ENCODE measurements at regions not wholly inside any gene's neighbourhood (a gene's known extent, or its start where the extent isn't known, plus 50 kb on each side); places are given as distances from the start of the nearest gene placed in this dataset.
A peak's percentile ranks its signal among the peaks of the same experiment; 100 is the strongest.

DNA sequence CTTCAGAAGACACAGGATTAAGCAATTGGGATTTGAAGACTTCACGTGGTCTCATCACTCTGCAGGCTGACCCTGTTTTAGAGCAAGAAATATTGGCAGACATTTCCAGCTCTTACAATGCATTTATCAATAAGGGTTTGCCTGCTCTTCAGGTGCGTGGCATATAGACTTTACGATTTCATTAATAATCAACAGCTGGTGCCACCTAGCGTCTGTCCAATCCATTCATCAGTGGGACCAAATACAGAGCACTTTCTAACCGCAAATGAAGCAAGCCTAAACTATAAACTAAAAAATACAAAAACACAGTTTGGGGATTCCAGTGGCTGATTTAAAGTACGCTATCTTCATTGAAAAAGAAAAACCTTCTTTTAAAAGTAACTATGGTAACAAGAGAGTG, 125.4 kb upstream of the DMD start:
- CTCF ChIA-PET = interaction anchor here (0.9 kb wide), 1 partner anchor 934 kb away, joined by 5 read pairs; no protein-coding TSS in a partner anchor
- no TSS peak for BruUV-seq (replicated peaks)

DNA sequence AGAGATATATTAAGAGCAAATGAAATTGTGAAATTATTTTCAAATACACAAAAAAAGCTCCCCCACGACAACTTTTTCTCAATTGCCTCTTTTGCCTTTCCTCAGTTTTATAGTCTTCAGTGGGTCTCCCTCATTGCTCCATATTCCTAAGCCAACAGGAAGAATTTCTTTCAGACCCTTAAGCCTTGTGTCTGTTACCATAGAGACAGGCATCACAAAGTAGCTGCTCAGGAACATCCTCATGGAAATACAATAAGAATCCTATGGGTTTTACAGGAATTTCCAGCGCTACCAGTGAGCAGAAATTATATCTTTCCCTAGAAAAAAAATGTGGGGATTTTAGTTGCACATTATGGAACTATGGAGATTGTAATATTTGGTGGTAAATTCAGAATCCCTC, 121.9 kb upstream of the DMD start:
- no peaks in the 10 kb centered on the region for H3K4me1 ChIP-seq (ENCODE audit: control insufficient read depth, insufficient read depth, low read length)
- DNase-seq (ENCODE audit: low read depth, low spot score) (no peak), ATAC-seq (no peak)
- no peak overlapping the region for H3K4me3 ChIP-seq (ENCODE audit: low read depth in 2 of 2, low read length in 2 of 2)
- no peaks in the 10 kb centered on the region for H3K9me3 ChIP-seq (ENCODE audit: control insufficient read depth, insufficient read depth, low read depth, low read length)
- no peaks in the 10 kb centered on the region for H3K36me3 ChIP-seq (ENCODE audit: control insufficient read depth, insufficient read depth, low read length)
- no peaks in the 10 kb centered on the region for H3K27me3 ChIP-seq (ENCODE audit: control insufficient read depth, insufficient read depth, low read length)
- in situ Hi-C loops (cut with HindIII; ENCODE audit: low pct_unique_long_range_greater_than_20kb, low sequenced_read_pairs) = no loop called here
- no peak overlapping the region for H3K27ac ChIP-seq (ENCODE audit: low read length)
- no TSS peak for BruUV-seq (replicated peaks)
- ChIA-PET CTCF (no interaction called here), POLR2A (no interaction called here)
- intact Hi-C loops (cut with micrococcal nuclease; ENCODE audit: unreplicated experiment) = no loop called here
- TF ChIP-seq, protein P1, sequence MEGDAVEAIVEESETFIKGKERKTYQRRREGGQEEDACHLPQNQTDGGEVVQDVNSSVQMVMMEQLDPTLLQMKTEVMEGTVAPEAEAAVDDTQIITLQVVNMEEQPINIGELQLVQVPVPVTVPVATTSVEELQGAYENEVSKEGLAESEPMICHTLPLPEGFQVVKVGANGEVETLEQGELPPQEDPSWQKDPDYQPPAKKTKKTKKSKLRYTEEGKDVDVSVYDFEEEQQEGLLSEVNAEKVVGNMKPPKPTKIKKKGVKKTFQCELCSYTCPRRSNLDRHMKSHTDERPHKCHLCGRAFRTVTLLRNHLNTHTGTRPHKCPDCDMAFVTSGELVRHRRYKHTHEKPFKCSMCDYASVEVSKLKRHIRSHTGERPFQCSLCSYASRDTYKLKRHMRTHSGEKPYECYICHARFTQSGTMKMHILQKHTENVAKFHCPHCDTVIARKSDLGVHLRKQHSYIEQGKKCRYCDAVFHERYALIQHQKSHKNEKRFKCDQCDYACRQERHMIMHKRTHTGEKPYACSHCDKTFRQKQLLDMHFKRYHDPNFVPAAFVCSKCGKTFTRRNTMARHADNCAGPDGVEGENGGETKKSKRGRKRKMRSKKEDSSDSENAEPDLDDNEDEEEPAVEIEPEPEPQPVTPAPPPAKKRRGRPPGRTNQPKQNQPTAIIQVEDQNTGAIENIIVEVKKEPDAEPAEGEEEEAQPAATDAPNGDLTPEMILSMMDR (IDR thresholded peaks at IDR 0.05) = no peak
- TF ChIP-seq TCF7L2 (IDR thresholded peaks at IDR 0.05; ENCODE audit: low read depth, low read length) (no peak), POLR2AphosphoS5 (IDR thresholded peaks at IDR 0.05; ENCODE audit: low read depth, low read length) (no peak)

More for the DNA sequence above, 125.4 kb upstream of the DMD start:
- Histone ChIP-seq H3K4me1 (ENCODE audit: control insufficient read depth, insufficient read depth, low read length) (no peaks in the 10 kb centered on the region), H3K27ac (ENCODE audit: low read length) (no peak overlapping the region), H3K9me3 (ENCODE audit: control insufficient read depth, insufficient read depth, low read depth, low read length) (no peaks in the 10 kb centered on the region), H3K4me3 (ENCODE audit: low read depth in 2 of 2, low read length in 2 of 2) (no peak overlapping the region), H3K27me3 (ENCODE audit: control insufficient read depth, insufficient read depth, low read length) (no peaks in the 10 kb centered on the region), H3K36me3 (ENCODE audit: control insufficient read depth, insufficient read depth, low read length) (no peaks in the 10 kb centered on the region)
- no peak for TF ChIP-seq SIN3A (IDR thresholded peaks at IDR 0.05; ENCODE audit: borderline replicate concordance, insufficient read depth, low read depth, low read length)
- TF ChIP-seq TCF7L2 (IDR thresholded peaks at IDR 0.05; ENCODE audit: low read depth, low read length) = no peak
- TF ChIP-seq, protein P1 (IDR thresholded peaks at IDR 0.05) = peak; percentile 57
- POLR2A ChIA-PET = no interaction called here
- in situ Hi-C loops (cut with HindIII; ENCODE audit: low pct_unique_long_range_greater_than_20kb, low sequenced_read_pairs) (no loop called here), intact Hi-C loops (cut with micrococcal nuclease; ENCODE audit: unreplicated experiment) (loop anchor here (5.0 kb wide), 1 partner anchor 804 kb away; no protein-coding TSS in a partner anchor)
- ATAC-seq (no peak), DNase-seq (ENCODE audit: low read depth, low spot score) (no peak)

DNA sequence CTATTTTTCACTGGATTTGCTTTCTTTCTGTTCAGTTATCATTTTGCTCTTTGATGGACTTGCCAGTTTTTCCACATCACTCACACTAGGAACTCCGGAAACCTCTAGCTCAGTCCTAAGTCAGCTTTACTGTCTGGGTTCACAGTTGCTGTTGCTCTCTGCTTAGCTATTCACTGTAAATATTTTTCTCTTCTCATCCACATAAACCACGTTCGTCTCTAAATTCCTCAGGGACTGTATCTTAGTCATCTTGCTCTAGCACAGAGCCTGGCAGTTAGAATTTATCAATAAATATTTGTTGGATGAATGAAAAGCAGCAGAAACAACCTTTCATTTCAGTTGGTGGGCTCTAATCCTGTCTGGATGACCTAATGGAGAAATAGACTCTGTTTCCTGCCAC, 119.4 kb upstream of the DMD start:
- in situ Hi-C loops (cut with HindIII; ENCODE audit: low pct_unique_long_range_greater_than_20kb, low sequenced_read_pairs) = no loop called here
- no peak overlapping the region for H3K27ac ChIP-seq (ENCODE audit: low read length)
- TF ChIP-seq, protein P2, sequence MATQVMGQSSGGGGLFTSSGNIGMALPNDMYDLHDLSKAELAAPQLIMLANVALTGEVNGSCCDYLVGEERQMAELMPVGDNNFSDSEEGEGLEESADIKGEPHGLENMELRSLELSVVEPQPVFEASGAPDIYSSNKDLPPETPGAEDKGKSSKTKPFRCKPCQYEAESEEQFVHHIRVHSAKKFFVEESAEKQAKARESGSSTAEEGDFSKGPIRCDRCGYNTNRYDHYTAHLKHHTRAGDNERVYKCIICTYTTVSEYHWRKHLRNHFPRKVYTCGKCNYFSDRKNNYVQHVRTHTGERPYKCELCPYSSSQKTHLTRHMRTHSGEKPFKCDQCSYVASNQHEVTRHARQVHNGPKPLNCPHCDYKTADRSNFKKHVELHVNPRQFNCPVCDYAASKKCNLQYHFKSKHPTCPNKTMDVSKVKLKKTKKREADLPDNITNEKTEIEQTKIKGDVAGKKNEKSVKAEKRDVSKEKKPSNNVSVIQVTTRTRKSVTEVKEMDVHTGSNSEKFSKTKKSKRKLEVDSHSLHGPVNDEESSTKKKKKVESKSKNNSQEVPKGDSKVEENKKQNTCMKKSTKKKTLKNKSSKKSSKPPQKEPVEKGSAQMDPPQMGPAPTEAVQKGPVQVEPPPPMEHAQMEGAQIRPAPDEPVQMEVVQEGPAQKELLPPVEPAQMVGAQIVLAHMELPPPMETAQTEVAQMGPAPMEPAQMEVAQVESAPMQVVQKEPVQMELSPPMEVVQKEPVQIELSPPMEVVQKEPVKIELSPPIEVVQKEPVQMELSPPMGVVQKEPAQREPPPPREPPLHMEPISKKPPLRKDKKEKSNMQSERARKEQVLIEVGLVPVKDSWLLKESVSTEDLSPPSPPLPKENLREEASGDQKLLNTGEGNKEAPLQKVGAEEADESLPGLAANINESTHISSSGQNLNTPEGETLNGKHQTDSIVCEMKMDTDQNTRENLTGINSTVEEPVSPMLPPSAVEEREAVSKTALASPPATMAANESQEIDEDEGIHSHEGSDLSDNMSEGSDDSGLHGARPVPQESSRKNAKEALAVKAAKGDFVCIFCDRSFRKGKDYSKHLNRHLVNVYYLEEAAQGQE (IDR thresholded peaks at IDR 0.05; ENCODE audit: insufficient read depth in 1 of 2, low read depth in 2 of 2, low read length in 1 of 2) = no peak
- no peak for TF ChIP-seq POLR2AphosphoS5 (IDR thresholded peaks at IDR 0.05; ENCODE audit: low read depth, low read length)
- TF ChIP-seq SIN3A (IDR thresholded peaks at IDR 0.05; ENCODE audit: borderline replicate concordance, insufficient read depth, low read depth, low read length) = no peak
- TF ChIP-seq, protein P1 (IDR thresholded peaks at IDR 0.05) = no peak
- no peak for TF ChIP-seq TCF7L2 (IDR thresholded peaks at IDR 0.05; ENCODE audit: low read depth, low read length)
- H3K4me3 ChIP-seq (ENCODE audit: low read depth in 2 of 2, low read length in 2 of 2) = no peak overlapping the region
- no peaks in the 10 kb centered on the region for H3K4me1 ChIP-seq (ENCODE audit: control insufficient read depth, insufficient read depth, low read length)
- no peaks in the 10 kb centered on the region for H3K9me3 ChIP-seq (ENCODE audit: control insufficient read depth, insufficient read depth, low read depth, low read length)
- DNase-seq (ENCODE audit: low read depth, low spot score) (no peak), ATAC-seq (no peak)
- CTCF ChIA-PET = no interaction called here
- POLR2A ChIA-PET = no interaction called here
- no peaks in the 10 kb centered on the region for H3K36me3 ChIP-seq (ENCODE audit: control insufficient read depth, insufficient read depth, low read length)
- intact Hi-C loops (cut with micrococcal nuclease; ENCODE audit: unreplicated experiment) = no loop called here
- BruUV-seq (replicated peaks) = no TSS peak
- no peaks in the 10 kb centered on the region for H3K27me3 ChIP-seq (ENCODE audit: control insufficient read depth, insufficient read depth, low read length)
